ENCODE measurements at regions not wholly inside any gene's neighbourhood (a gene's known extent, or its start where the extent isn't known, plus 50 kb on each side); places are given as distances from the start of the nearest gene placed in this dataset.
"Not testable (repeated sequence)": the region's sequence is repeated elsewhere in the genome, so short reads cannot be mapped to it uniquely, and the experiment has no call there.

DNA sequence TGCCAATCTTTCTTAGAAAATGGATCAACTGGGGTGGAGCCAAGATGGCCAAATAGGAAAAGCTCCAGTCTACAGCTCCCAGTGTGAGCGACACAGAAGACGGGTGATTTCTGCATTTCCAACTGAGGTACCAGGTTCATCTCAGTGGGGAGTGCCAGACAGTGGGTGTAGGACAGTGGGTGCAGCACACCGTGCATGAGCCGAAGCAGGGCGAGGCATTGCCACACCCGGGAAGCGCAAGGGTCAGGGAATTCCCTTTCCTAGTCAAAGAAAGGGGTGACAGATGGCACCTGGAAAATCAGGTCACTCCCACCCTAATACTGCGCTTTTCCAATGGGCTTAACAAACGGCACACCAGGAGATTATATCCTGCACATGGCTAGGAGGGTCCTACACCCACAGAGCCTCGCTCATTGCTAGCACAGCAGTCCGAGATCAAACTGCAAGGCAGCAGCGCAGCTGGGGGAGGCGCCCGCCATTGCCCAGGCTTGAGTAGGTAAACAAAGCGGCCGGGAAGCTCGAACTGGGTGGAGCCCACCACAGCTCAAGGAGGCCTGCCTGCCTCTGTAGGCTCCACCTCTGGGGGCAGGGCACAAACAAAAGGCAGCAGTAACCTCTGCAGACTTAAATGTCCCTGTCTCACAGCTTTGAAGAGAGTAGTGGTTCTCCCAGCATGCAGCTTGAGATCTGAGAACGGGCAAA is 61.3 kb upstream of the LHFPL2 start:
- TF ChIP-seq, protein P1, sequence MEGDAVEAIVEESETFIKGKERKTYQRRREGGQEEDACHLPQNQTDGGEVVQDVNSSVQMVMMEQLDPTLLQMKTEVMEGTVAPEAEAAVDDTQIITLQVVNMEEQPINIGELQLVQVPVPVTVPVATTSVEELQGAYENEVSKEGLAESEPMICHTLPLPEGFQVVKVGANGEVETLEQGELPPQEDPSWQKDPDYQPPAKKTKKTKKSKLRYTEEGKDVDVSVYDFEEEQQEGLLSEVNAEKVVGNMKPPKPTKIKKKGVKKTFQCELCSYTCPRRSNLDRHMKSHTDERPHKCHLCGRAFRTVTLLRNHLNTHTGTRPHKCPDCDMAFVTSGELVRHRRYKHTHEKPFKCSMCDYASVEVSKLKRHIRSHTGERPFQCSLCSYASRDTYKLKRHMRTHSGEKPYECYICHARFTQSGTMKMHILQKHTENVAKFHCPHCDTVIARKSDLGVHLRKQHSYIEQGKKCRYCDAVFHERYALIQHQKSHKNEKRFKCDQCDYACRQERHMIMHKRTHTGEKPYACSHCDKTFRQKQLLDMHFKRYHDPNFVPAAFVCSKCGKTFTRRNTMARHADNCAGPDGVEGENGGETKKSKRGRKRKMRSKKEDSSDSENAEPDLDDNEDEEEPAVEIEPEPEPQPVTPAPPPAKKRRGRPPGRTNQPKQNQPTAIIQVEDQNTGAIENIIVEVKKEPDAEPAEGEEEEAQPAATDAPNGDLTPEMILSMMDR (IDR thresholded peaks at IDR 0.05) = not testable (repeated sequence)
- TF ChIP-seq POLR2A, POLR2AphosphoS5 (IDR thresholded peaks at IDR 0.05): not testable (repeated sequence)
